DMS153 (cell line): ENCODE measurements at regions not wholly inside any gene's neighbourhood (a gene's known extent, or its start where the extent isn't known, plus 50 kb on each side); places are given as distances from the start of the nearest gene placed in this dataset.

Experiments
- DNase-seq: peaks from one replicate; lab custom pipeline; 2025; lab: John Stamatoyannopoulos, UW

- no peak for DNase-seq
Observed at GRCh38 chr13:27370305-27370872, 54.0 kb upstream of the GTF3A start.

GRCh38 chr13:27371932-27372331, 52.5 kb upstream of the GTF3A start:
- peak; percentile 55 for DNase-seq

- peak; percentile 97 for DNase-seq
Observed at GRCh38 chr13:27372896-27373295, 51.5 kb upstream of the GTF3A start.

GRCh38 chr13:27374126-27374613, 50.2 kb upstream of the GTF3A start:
- no peak for DNase-seq
